Calu3 (cell line): ENCODE measurements at regions not wholly inside any gene's neighbourhood (a gene's known extent, or its start where the extent isn't known, plus 50 kb on each side); places are given as distances from the start of the nearest gene placed in this dataset.

Experiments
- BruUV-seq: library from RNA; stranded (reverse); fragments of 400-500 nt; replicated peaks from 2 replicates; lab custom pipeline; 2021; lab: Mats Ljungman, UMichigan
- CTCF ChIA-PET: fragments of 300-600 bp; sonication (Branson Sonifier 250); formaldehyde crosslinking; loops from one replicate; lab custom pipeline; 2022; ENCODE audit warnings: antibody characterized with exemption; lab: Charles Lee
- DNase-seq: peaks from one replicate; pipeline ENCODE4 v3.0.0; 2022
- H3K27ac Mint-ChIP-seq: one replicate; pipeline ENCODE4 v1.8.0; 2022; ENCODE audit warnings: mixed read lengths; ENCODE audit not compliant: unreplicated experiment
- H3K27me3 Mint-ChIP-seq: one replicate; pipeline ENCODE4 v1.8.0; 2022; ENCODE audit warnings: mixed read lengths; ENCODE audit not compliant: unreplicated experiment
- H3K36me3 Mint-ChIP-seq: one replicate; pipeline ENCODE4 v1.8.0; 2022; ENCODE audit warnings: mild to moderate bottlenecking, moderate library complexity, mixed read lengths; ENCODE audit not compliant: insufficient read depth, unreplicated experiment
- H3K4me1 Mint-ChIP-seq: one replicate; pipeline ENCODE4 v1.8.0; 2022; ENCODE audit warnings: mild to moderate bottlenecking, low read depth, mixed read lengths; ENCODE audit not compliant: unreplicated experiment
- H3K4me3 Mint-ChIP-seq: one replicate; pipeline ENCODE4 v1.8.0; 2022; ENCODE audit warnings: mild to moderate bottlenecking, low read depth, moderate library complexity, mixed read lengths; ENCODE audit not compliant: unreplicated experiment
- H3K9me3 Mint-ChIP-seq: one replicate; pipeline ENCODE4 v1.8.0; 2022; ENCODE audit warnings: low read depth, mixed read lengths; ENCODE audit not compliant: unreplicated experiment
- CTCF ChIP-seq: fragments of 200-600 bp; IDR thresholded peaks from one replicate; pipeline ENCODE4 v1.8.0; 2022; ENCODE audit warnings: antibody characterized with exemption; ENCODE audit not compliant: unreplicated experiment
- intact Hi-C: fragments of 100-400 bp; cut with micrococcal nuclease; formaldehyde crosslinking; loops from one replicate; pipeline ENCODE4 v1.10.0; 2022; ENCODE audit not compliant: unreplicated experiment

GRCh38 chr15:81069909-81070308 is 64.2 kb upstream of the CFAP161 start:
- H3K27ac Mint-ChIP-seq = no peak overlapping the region
- no TSS peak for BruUV-seq
- peaks cover 2% of the 10 kb centered on the region for H3K9me3 Mint-ChIP-seq
- TF ChIP-seq CTCF = no peak
- no peak overlapping the region for H3K4me3 Mint-ChIP-seq
- DNase-seq = no peak
- intact Hi-C loops = no loop called here
- CTCF ChIA-PET = no interaction called here
- no peaks in the 10 kb centered on the region for H3K36me3 Mint-ChIP-seq
- no peaks in the 10 kb centered on the region for H3K4me1 Mint-ChIP-seq
- peaks cover 59% of the 10 kb centered on the region for H3K27me3 Mint-ChIP-seq

GRCh38 chr15:81071120-81071519 is 63.0 kb upstream of the CFAP161 start:
- H3K4me3 Mint-ChIP-seq = no peak overlapping the region
- no peak for TF ChIP-seq CTCF
- H3K36me3 Mint-ChIP-seq = no peaks in the 10 kb centered on the region
- no TSS peak for BruUV-seq
- no peaks in the 10 kb centered on the region for H3K4me1 Mint-ChIP-seq
- DNase-seq = no peak
- intact Hi-C loops = no loop called here
- peaks cover 2% of the 10 kb centered on the region for H3K9me3 Mint-ChIP-seq
- no peak overlapping the region for H3K27ac Mint-ChIP-seq
- CTCF ChIA-PET = no interaction called here
- peaks cover 63% of the 10 kb centered on the region for H3K27me3 Mint-ChIP-seq

- Mint-ChIP-seq H3K9me3 (peaks cover 2% of the 10 kb centered on the region), H3K27me3 (peaks cover 63% of the 10 kb centered on the region), H3K36me3 (no peaks in the 10 kb centered on the region), H3K4me1 (no peaks in the 10 kb centered on the region), H3K27ac (no peak overlapping the region), H3K4me3 (no peak overlapping the region)
- intact Hi-C loops = no loop called here
- BruUV-seq = no TSS peak
- CTCF ChIA-PET = no interaction called here
- DNase-seq = no peak
- TF ChIP-seq CTCF = no peak
These were observed 62.4 kb upstream of the CFAP161 start for GRCh38 chr15:81071705-81072104.

GRCh38 chr15:81072551-81072950 is 61.5 kb upstream of the CFAP161 start:
- H3K9me3 Mint-ChIP-seq = peaks cover 2% of the 10 kb centered on the region
- no peak overlapping the region for H3K27ac Mint-ChIP-seq
- peaks cover 63% of the 10 kb centered on the region for H3K27me3 Mint-ChIP-seq
- no peaks in the 10 kb centered on the region for H3K36me3 Mint-ChIP-seq
- TF ChIP-seq CTCF = no peak
- no peaks in the 10 kb centered on the region for H3K4me1 Mint-ChIP-seq
- CTCF ChIA-PET = no interaction called here
- H3K4me3 Mint-ChIP-seq = no peak overlapping the region
- intact Hi-C loops = no loop called here
- BruUV-seq = no TSS peak
- DNase-seq = no peak
